Neural cell (in vitro differentiated cells): ENCODE measurements at regions not wholly inside any gene's neighbourhood (a gene's known extent, or its start where the extent isn't known, plus 50 kb on each side); places are given as distances from the start of the nearest gene placed in this dataset.

Source experiments
- CTCF ChIP-seq: fragments of 450-650 bp; IDR thresholded peaks from 2 replicates; pipeline ENCODE4 v1.5.1; 2014; ENCODE audit warnings: antibody characterized with exemption, mild to moderate bottlenecking, moderate library complexity; ENCODE audit not compliant: poor library complexity, severe bottlenecking
- MXI1 ChIP-seq: fragments of 450-650 bp; conservative IDR thresholded peaks from 2 replicates; pipeline ENCODE4 v1.6.1; 2014; ENCODE audit warnings: antibody characterized with exemption, mild to moderate bottlenecking; ENCODE audit not compliant: poor library complexity, severe bottlenecking
- POLR2AphosphoS5 ChIP-seq: IDR thresholded peaks from 2 replicates; pipeline ENCODE4 v1.6.1; 2012
- RAD21 ChIP-seq: fragments of 450-650 bp; conservative IDR thresholded peaks from 2 replicates; pipeline ENCODE4 v1.6.1; 2014; ENCODE audit warnings: antibody characterized with exemption, mild to moderate bottlenecking, moderate library complexity

- TF ChIP-seq CTCF (no peak), POLR2AphosphoS5 (no peak), MXI1 (no peak), RAD21 (no peak)
Observed at GRCh38 chr22:47249370-47249928, 487.0 kb downstream of the TBC1D22A start.
